ENCODE measurements at regions not wholly inside any gene's neighbourhood (a gene's known extent, or its start where the extent isn't known, plus 50 kb on each side); places are given as distances from the start of the nearest gene placed in this dataset.

DNA sequence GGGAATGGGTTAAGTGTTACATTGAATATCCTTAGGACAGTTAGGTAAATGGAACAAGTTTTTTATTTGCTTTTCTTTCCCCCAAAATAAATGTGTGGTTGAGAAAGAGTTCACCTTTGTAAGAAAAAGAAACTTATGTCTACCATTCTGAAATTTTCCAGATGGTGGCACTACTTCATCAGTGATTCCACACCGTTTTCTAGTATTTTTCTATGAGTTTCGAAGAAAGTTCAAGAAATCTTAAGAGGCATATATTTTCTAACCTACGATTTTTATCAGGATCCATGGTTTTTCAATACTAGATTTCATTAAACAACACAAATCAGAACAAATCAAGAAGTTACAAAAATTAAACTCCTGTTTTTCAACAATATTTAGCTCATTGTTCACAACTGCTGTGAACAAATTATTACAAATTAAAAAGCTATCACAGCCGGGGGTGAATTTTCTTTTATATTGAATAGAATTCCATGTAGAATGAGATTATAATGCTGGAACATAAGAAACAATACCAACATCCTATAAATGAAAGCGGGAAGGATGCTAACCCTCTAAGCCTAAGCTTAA lies 163.1 kb upstream of the NPVF start:
- no peak for TF ChIP-seq CBX8 (IDR thresholded peaks at IDR 0.05)
- TF ChIP-seq, protein P1, sequence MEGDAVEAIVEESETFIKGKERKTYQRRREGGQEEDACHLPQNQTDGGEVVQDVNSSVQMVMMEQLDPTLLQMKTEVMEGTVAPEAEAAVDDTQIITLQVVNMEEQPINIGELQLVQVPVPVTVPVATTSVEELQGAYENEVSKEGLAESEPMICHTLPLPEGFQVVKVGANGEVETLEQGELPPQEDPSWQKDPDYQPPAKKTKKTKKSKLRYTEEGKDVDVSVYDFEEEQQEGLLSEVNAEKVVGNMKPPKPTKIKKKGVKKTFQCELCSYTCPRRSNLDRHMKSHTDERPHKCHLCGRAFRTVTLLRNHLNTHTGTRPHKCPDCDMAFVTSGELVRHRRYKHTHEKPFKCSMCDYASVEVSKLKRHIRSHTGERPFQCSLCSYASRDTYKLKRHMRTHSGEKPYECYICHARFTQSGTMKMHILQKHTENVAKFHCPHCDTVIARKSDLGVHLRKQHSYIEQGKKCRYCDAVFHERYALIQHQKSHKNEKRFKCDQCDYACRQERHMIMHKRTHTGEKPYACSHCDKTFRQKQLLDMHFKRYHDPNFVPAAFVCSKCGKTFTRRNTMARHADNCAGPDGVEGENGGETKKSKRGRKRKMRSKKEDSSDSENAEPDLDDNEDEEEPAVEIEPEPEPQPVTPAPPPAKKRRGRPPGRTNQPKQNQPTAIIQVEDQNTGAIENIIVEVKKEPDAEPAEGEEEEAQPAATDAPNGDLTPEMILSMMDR (IDR thresholded peaks at IDR 0.05): peak; percentile 54
- TF ChIP-seq, protein P2, sequence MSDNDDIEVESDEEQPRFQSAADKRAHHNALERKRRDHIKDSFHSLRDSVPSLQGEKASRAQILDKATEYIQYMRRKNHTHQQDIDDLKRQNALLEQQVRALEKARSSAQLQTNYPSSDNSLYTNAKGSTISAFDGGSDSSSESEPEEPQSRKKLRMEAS (IDR thresholded peaks at IDR 0.05): no peak
- TF ChIP-seq RFX5 (IDR thresholded peaks at IDR 0.05): no peak
- TF ChIP-seq CHD2 (IDR thresholded peaks at IDR 0.05; ENCODE audit: low read length, partially characterized antibody): no peak
- TF ChIP-seq EP300 (IDR thresholded peaks at IDR 0.05): no peak
- TF ChIP-seq POLR2A (IDR thresholded peaks at IDR 0.05; ENCODE audit: low read length): no peak

Measured in A549 (cell line).